KOPT-K1 (cell line): ENCODE measurements at regions not wholly inside any gene's neighbourhood (a gene's known extent, or its start where the extent isn't known, plus 50 kb on each side); places are given as distances from the start of the nearest gene placed in this dataset.
"Not testable (repeated sequence)": the region's sequence is repeated elsewhere in the genome, so short reads cannot be mapped to it uniquely, and the experiment has no call there.

Experiments
- H3K27ac ChIP-seq: fragments of 200-600 bp; sonication (generic); 2 replicates; pipeline ENCODE4 v1.5.1; 2016; ENCODE audit warnings: antibody characterized with exemption, mild to moderate bottlenecking, low read depth, low read length; ENCODE audit not compliant: poor library complexity, severe bottlenecking
- H3K36me3 ChIP-seq: fragments of 200-600 bp; sonication (generic); 2 replicates; pipeline ENCODE4 v1.5.1; 2017; ENCODE audit warnings: antibody characterized with exemption, mild to moderate bottlenecking, low read length, moderate library complexity; ENCODE audit not compliant: insufficient read depth
- H3K9me3 ChIP-seq: fragments of 200-600 bp; sonication (generic); 2 replicates; pipeline ENCODE4 v1.5.1; 2017; ENCODE audit warnings: antibody characterized with exemption, low read length, mild to moderate bottlenecking; ENCODE audit not compliant: insufficient read depth, poor library complexity, severe bottlenecking

DNA sequence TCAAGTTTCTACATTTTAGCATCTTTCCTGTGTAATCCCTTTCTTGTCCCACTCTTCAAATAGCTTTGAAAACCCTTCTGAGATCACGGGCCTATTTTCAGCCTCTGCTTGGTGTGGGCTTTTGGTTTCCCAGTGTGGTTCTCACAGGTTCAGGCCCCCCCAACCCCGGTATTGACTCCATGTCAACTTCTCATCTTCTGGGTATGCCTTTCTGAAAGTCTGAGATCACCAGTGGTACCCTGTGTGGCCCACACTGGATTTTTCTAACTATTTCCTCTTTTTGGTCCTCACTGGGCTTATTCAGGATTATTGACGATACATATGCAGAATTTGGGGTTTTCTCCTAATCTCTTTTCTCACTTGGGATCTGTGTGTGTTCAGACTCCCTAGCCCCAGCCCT lies 146.9 kb upstream of the PLGLB2 start:
- H3K27ac ChIP-seq, H3K9me3 ChIP-seq, H3K36me3 ChIP-seq: not testable (repeated sequence)

DNA sequence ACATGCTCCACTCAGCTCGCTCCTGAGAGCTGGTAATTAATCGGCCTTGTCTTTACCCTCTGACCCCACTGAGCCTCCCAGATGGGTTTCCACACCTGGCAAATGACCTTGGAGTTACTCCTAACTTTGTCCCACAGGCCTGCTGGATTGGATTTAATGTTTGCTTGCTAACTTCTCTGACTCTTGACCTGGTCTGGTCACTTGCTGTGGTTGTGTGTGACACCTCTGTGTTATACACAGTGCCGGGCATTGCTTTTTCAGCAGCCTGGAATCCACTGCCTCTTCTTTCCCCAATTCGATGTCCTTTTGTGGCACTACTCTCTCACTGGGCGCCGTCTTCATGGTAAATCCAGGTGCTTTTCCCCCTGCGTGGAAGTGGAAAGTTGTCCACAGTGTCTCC lies 145.8 kb upstream of the PLGLB2 start:
- not testable (repeated sequence) for H3K9me3 ChIP-seq, H3K27ac ChIP-seq, H3K36me3 ChIP-seq

DNA sequence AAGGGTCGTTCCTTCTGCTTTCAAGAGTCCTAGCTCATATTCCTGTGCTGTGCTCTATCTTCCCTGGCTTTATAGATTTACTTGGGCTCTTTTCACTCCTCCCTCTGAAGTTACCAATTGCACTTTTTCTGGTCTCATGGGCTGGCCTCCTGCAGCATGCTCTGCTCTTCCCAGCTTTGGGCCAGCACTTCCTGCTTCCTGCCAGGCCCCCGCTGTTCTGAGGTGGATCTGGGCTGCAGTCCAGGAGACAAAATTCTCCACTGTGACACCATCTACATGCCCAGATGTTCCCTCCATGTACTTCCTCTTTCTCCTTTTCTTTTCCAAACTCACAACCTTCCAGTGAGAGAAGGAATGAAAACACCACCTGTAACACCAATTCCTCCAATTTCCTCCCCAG lies 145.2 kb upstream of the PLGLB2 start:
- not testable (repeated sequence) for H3K9me3 ChIP-seq, H3K36me3 ChIP-seq, H3K27ac ChIP-seq

GRCh38 chr2:87603418-87604278 lies 144.2 kb upstream of the PLGLB2 start:
- not testable (repeated sequence) for H3K36me3 ChIP-seq, H3K9me3 ChIP-seq, H3K27ac ChIP-seq

- H3K27ac ChIP-seq, H3K9me3 ChIP-seq: not testable (repeated sequence)
Observed at GRCh38 chr2:87604279-87604818, 143.5 kb upstream of the PLGLB2 start.

DNA sequence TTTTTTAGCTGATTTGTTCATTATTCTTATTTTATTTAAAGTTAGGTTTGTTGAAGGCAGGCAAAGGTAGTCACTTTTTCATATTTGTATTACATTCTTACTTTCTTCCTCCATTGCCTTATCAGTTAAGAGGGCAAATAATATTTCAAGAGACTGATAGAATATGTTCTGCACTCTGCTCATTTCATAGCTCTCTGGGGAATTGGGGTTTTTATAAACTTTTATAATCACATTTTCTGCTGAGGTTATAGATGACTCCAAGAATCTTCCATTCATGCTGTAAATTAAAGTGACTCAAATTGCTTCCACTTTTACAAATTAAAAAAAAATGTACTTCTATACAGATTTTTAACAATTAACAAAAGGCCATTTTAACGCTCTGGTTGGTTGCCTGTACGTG lies 142.9 kb upstream of the PLGLB2 start:
- not testable (repeated sequence) for H3K27ac ChIP-seq, H3K9me3 ChIP-seq, H3K36me3 ChIP-seq

More at GRCh38 chr2:87604279-87604818, 143.5 kb upstream of the PLGLB2 start:
- H3K36me3 ChIP-seq: not testable (repeated sequence)

- H3K36me3 ChIP-seq, H3K9me3 ChIP-seq, H3K27ac ChIP-seq: not testable (repeated sequence)
Observed at GRCh38 chr2:87608377-87609166, 139.3 kb upstream of the PLGLB2 start.

DNA sequence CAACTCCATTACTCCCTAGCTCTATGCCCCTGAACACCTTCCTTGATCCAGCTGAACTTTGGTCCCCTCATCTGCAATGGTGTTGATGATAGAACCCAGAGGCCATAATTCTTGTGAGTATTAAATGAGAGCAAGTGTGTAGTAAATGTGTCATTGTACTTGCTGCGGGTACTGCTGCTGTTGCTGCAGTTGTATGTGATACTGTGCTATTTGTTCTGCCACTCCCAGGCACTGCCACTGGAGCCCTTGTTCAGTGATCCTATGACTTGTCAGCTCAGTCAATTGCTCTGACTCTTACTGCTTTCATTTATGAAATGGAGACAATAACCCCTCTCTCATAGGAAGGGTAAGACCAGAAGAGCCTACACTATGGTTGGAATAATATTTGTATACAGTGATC lies 136.9 kb upstream of the PLGLB2 start:
- not testable (repeated sequence) for H3K27ac ChIP-seq, H3K9me3 ChIP-seq, H3K36me3 ChIP-seq

DNA sequence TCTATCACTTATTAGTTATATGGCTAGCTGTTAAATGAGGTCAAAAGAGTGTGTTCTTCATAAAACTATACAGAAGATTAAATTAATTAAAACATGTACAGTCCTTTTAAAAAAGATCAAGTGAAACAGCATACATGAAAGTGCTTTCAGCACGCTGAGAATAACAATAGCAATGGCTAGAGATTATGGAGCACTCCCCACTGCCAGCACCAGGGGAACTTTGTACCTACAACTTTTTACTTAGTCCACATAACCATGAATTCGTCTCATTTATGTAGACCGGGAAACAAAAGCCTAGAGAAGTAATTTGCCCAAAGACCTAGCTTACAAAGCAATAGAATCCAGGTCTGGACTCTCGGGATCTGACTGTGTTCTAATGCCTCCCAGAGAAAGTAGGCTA lies 136.5 kb upstream of the PLGLB2 start:
- not testable (repeated sequence) for H3K27ac ChIP-seq, H3K9me3 ChIP-seq, H3K36me3 ChIP-seq

- H3K9me3 ChIP-seq, H3K36me3 ChIP-seq, H3K27ac ChIP-seq: not testable (repeated sequence)
Observed at GRCh38 chr2:87611956-87612355, 135.9 kb upstream of the PLGLB2 start.

GRCh38 chr2:87614829-87615434 lies 133.0 kb upstream of the PLGLB2 start:
- H3K36me3 ChIP-seq, H3K9me3 ChIP-seq, H3K27ac ChIP-seq: not testable (repeated sequence)

DNA sequence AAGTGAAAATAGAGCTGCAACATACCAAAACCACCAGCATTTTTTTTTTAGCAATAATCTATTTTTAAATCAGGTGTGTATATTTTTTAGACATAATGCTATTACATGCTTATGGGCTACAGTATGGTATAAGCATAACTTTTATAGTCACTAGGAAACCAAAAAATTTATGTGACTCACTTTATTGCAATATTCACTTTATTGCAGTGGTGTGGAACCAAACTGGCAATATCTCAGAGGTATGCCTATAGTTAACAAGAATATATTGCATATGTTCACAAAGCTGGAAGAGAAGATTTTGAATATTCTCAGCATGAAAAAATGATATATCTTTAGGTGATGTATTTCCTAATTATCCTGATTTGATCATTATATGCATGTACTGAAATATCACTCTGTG lies 128.8 kb upstream of the PLGLB2 start:
- not testable (repeated sequence) for H3K36me3 ChIP-seq, H3K27ac ChIP-seq, H3K9me3 ChIP-seq

- H3K36me3 ChIP-seq, H3K9me3 ChIP-seq, H3K27ac ChIP-seq: not testable (repeated sequence)
Observed at GRCh38 chr2:87621139-87621538, 126.7 kb upstream of the PLGLB2 start.

GRCh38 chr2:87622720-87623119 lies 125.2 kb upstream of the PLGLB2 start:
- not testable (repeated sequence) for H3K27ac ChIP-seq, H3K9me3 ChIP-seq, H3K36me3 ChIP-seq
